ENCODE measurements at regions not wholly inside any gene's neighbourhood (a gene's known extent, or its start where the extent isn't known, plus 50 kb on each side); places are given as distances from the start of the nearest gene placed in this dataset.

- TF ChIP-seq POLR2AphosphoS5 (IDR thresholded peaks at IDR 0.05; ENCODE audit: low read depth, low read length) (no peak), CTCF (IDR thresholded peaks at IDR 0.05) (no peak), CHD2 (IDR thresholded peaks at IDR 0.05; ENCODE audit: low read length, partially characterized antibody) (no peak), TAF1 (IDR thresholded peaks at IDR 0.05; ENCODE audit: borderline replicate concordance, low read depth, low read length) (no peak), GABPA (IDR thresholded peaks at IDR 0.05; ENCODE audit: low read depth) (no peak), REST (IDR thresholded peaks at IDR 0.05; ENCODE audit: low read depth, low read length) (no peak)
Observed at GRCh38 chr2:49318531-49318930, 164.2 kb upstream of the FSHR start.

Measured in SK-N-SH (cell line).